HG03095 (cell line): ENCODE measurements at regions not wholly inside any gene's neighbourhood (a gene's known extent, or its start where the extent isn't known, plus 50 kb on each side); places are given as distances from the start of the nearest gene placed in this dataset.
"Not testable (repeated sequence)": the region's sequence is repeated elsewhere in the genome, so short reads cannot be mapped to it uniquely, and the experiment has no call there.

Source experiments
- ATAC-seq: cut with Tn5 transposase; IDR thresholded peaks from one replicate; pipeline ENCODE4 v1.9.1; 2021; ENCODE audit warnings: moderate library complexity; ENCODE audit not compliant: unreplicated experiment

- no peak for ATAC-seq
These were observed 78.3 kb upstream of the ZNF280D start for GRCh38 chr15:56811586-56811985.

- ATAC-seq: no peak
These were observed 74.9 kb upstream of the ZNF280D start for GRCh38 chr15:56808160-56808559.

GRCh38 chr15:56806148-56806536 lies 72.8 kb upstream of the ZNF280D start:
- no peak for ATAC-seq

GRCh38 chr15:56805466-56806147 lies 72.3 kb upstream of the ZNF280D start:
- ATAC-seq: no peak

GRCh38 chr15:56804938-56805337 lies 71.6 kb upstream of the ZNF280D start:
- ATAC-seq: no peak

GRCh38 chr15:56804279-56804678 lies 71.0 kb upstream of the ZNF280D start:
- ATAC-seq: no peak

GRCh38 chr15:56802161-56802560 lies 68.9 kb upstream of the ZNF280D start:
- ATAC-seq: no peak

GRCh38 chr15:56798639-56799038 lies 65.3 kb upstream of the ZNF280D start:
- no peak for ATAC-seq

- ATAC-seq: no peak
These were observed 64.5 kb upstream of the ZNF280D start for GRCh38 chr15:56797720-56798275.

GRCh38 chr15:56795502-56795901 lies 62.2 kb upstream of the ZNF280D start:
- ATAC-seq: no peak

- ATAC-seq: no peak
These were observed 61.4 kb upstream of the ZNF280D start for GRCh38 chr15:56794553-56795329.

GRCh38 chr15:56794165-56794552 lies 60.9 kb upstream of the ZNF280D start:
- ATAC-seq: no peak

GRCh38 chr15:56792211-56792610 lies 58.9 kb upstream of the ZNF280D start:
- ATAC-seq: no peak

GRCh38 chr15:56791521-56791920 lies 58.2 kb upstream of the ZNF280D start:
- ATAC-seq: not testable (repeated sequence)

- no peak for ATAC-seq
These were observed 55.0 kb upstream of the ZNF280D start for GRCh38 chr15:56788359-56788758.

- peak; percentile 87 for ATAC-seq
These were observed 53.7 kb upstream of the ZNF280D start for GRCh38 chr15:56786966-56787365.

- ATAC-seq: no peak
These were observed 50.8 kb upstream of the ZNF280D start for GRCh38 chr15:56783857-56784661.

GRCh38 chr15:56783156-56783856 lies 50.0 kb upstream of the ZNF280D start:
- ATAC-seq: no peak
